SU-DHL-6 (cell line): ENCODE measurements at regions not wholly inside any gene's neighbourhood (a gene's known extent, or its start where the extent isn't known, plus 50 kb on each side); places are given as distances from the start of the nearest gene placed in this dataset.

Source experiments
- H2AFZ ChIP-seq: fragments of 200-600 bp; sonication (generic); 2 replicates; pipeline ENCODE4 v1.6.1; 2014; ENCODE audit warnings: low read depth, mild to moderate bottlenecking, moderate library complexity, mixed read lengths, antibody characterized with exemption, low read length; ENCODE audit not compliant: severe bottlenecking
- H3F3A ChIP-seq: fragments of 200-600 bp; shearing (Covaris generic); 2 replicates; pipeline ENCODE4 v1.6.0; 2016; ENCODE audit warnings: antibody characterized with exemption, mild to moderate bottlenecking; ENCODE audit not compliant: insufficient read depth
- H3K27ac ChIP-seq: fragments of 200-600 bp; sonication (generic); 2 replicates; pipeline ENCODE4 v1.5.1; 2016; ENCODE audit warnings: low read depth, mild to moderate bottlenecking, low read length, moderate library complexity, mixed read lengths
- H3K27me3 ChIP-seq: fragments of 200-600 bp; sonication (generic), shearing (Covaris generic); 2 replicates; pipeline ENCODE4 v1.6.0; 2014; ENCODE audit warnings: mild to moderate bottlenecking, low read length
- H3K36me3 ChIP-seq: fragments of 200-600 bp; sonication (generic); 2 replicates; pipeline ENCODE4 v1.6.1; 2014; ENCODE audit warnings: mild to moderate bottlenecking, low read length, mixed read lengths
- H3K4me2 ChIP-seq: fragments of 300-600, 200-600 bp; shearing (Covaris generic), sonication (generic); 2 replicates; pipeline ENCODE4 v1.6.0; 2014; ENCODE audit warnings: low read length, low read depth, mild to moderate bottlenecking; ENCODE audit not compliant: poor library complexity, severe bottlenecking
- H3K4me3 ChIP-seq: fragments of 200-600 bp; sonication (generic); 2 replicates; pipeline ENCODE4 v1.5.1; 2014; ENCODE audit warnings: antibody characterized with exemption, low read length, mild to moderate bottlenecking, mixed read lengths; ENCODE audit not compliant: insufficient read depth, poor library complexity, severe bottlenecking
- H3K79me2 ChIP-seq: fragments of 200-600 bp; sonication (generic); 2 replicates; pipeline ENCODE4 v1.6.1; 2014; ENCODE audit warnings: mild to moderate bottlenecking, low read length, moderate library complexity; ENCODE audit not compliant: insufficient read depth
- H3K9ac ChIP-seq: fragments of 200-600 bp; sonication (generic); 2 replicates; pipeline ENCODE4 v1.7.0; 2014; ENCODE audit warnings: mild to moderate bottlenecking, low read length
- H3K9me2 ChIP-seq: fragments of 200-600 bp; sonication (generic); replicated peaks from 2 replicates; pipeline ENCODE4 v1.6.1; 2014; ENCODE audit warnings: low read length; ENCODE audit not compliant: insufficient read depth
- H3K9me3 ChIP-seq: fragments of 200-600 bp; sonication (generic); 2 replicates; pipeline ENCODE4 v1.6.1; 2014; ENCODE audit warnings: low read length, mixed read lengths; ENCODE audit not compliant: insufficient read depth
- H4K20me1 ChIP-seq: fragments of 200-600 bp; sonication (generic); 2 replicates; pipeline ENCODE4 v1.6.1; 2014; ENCODE audit warnings: low read depth, mild to moderate bottlenecking, antibody characterized with exemption, low read length, moderate library complexity, mixed read lengths
- CTCF ChIP-seq: fragments of 200-600 bp; sonication (generic); IDR thresholded peaks from one replicate; pipeline ENCODE4 v1.5.1; 2017; ENCODE audit warnings: antibody characterized with exemption, mild to moderate bottlenecking, low read length, moderate library complexity; ENCODE audit not compliant: insufficient read depth, poor library complexity, severe bottlenecking
- EZH2phosphoT487 ChIP-seq: fragments of 200-600 bp; sonication (generic), shearing (Covaris generic); conservative IDR thresholded peaks from 2 replicates; pipeline ENCODE4 v1.6.1; 2018; ENCODE audit warnings: mild to moderate bottlenecking, antibody characterized with exemption, low read length, moderate library complexity, mixed read lengths

GRCh38 chr3:88987776-88988175 is 119.6 kb upstream of the EPHA3 start:
- H3K4me3 ChIP-seq: no peak overlapping the region
- no peak overlapping the region for H3K9ac ChIP-seq

GRCh38 chr3:88988906-88989305 is 118.5 kb upstream of the EPHA3 start:
- no peak overlapping the region for H3K4me3 ChIP-seq
- no peak overlapping the region for H3K27ac ChIP-seq
- no peak overlapping the region for H2AFZ ChIP-seq
- H3K4me2 ChIP-seq: no peak overlapping the region
- TF ChIP-seq EZH2phosphoT487: no peak
- TF ChIP-seq CTCF: no peak
- no peaks in the 10 kb centered on the region for H3K9me3 ChIP-seq
- no peaks in the 10 kb centered on the region for H3K27me3 ChIP-seq
- H3K79me2 ChIP-seq: no peaks in the 10 kb centered on the region
- H3K36me3 ChIP-seq: no peaks in the 10 kb centered on the region
- no peaks in the 10 kb centered on the region for H3F3A ChIP-seq
- no peaks in the 10 kb centered on the region for H4K20me1 ChIP-seq
- H3K9me2 ChIP-seq: no peaks in the 10 kb centered on the region
- no peak overlapping the region for H3K9ac ChIP-seq

More at GRCh38 chr3:88987776-88988175, 119.6 kb upstream of the EPHA3 start:
- H3K79me2 ChIP-seq: no peaks in the 10 kb centered on the region
- no peaks in the 10 kb centered on the region for H3K36me3 ChIP-seq
- H2AFZ ChIP-seq: no peak overlapping the region
- no peaks in the 10 kb centered on the region for H4K20me1 ChIP-seq
- H3K4me2 ChIP-seq: no peak overlapping the region
- no peaks in the 10 kb centered on the region for H3K9me2 ChIP-seq
- no peaks in the 10 kb centered on the region for H3K9me3 ChIP-seq
- H3K27me3 ChIP-seq: no peaks in the 10 kb centered on the region
- TF ChIP-seq EZH2phosphoT487: no peak
- TF ChIP-seq CTCF: no peak
- H3K27ac ChIP-seq: no peak overlapping the region
- no peaks in the 10 kb centered on the region for H3F3A ChIP-seq

GRCh38 chr3:88991496-88991895 is 115.9 kb upstream of the EPHA3 start:
- no peak overlapping the region for H3K4me3 ChIP-seq
- no peaks in the 10 kb centered on the region for H4K20me1 ChIP-seq
- H3K9me2 ChIP-seq: no peaks in the 10 kb centered on the region
- H3K9me3 ChIP-seq: no peaks in the 10 kb centered on the region
- TF ChIP-seq EZH2phosphoT487: no peak
- no peak for TF ChIP-seq CTCF
- H3K27me3 ChIP-seq: no peaks in the 10 kb centered on the region
- H3F3A ChIP-seq: no peaks in the 10 kb centered on the region
- H3K36me3 ChIP-seq: no peaks in the 10 kb centered on the region
- no peak overlapping the region for H3K4me2 ChIP-seq
- no peak overlapping the region for H2AFZ ChIP-seq
- H3K79me2 ChIP-seq: no peaks in the 10 kb centered on the region
- H3K9ac ChIP-seq: no peak overlapping the region
- no peak overlapping the region for H3K27ac ChIP-seq

DNA sequence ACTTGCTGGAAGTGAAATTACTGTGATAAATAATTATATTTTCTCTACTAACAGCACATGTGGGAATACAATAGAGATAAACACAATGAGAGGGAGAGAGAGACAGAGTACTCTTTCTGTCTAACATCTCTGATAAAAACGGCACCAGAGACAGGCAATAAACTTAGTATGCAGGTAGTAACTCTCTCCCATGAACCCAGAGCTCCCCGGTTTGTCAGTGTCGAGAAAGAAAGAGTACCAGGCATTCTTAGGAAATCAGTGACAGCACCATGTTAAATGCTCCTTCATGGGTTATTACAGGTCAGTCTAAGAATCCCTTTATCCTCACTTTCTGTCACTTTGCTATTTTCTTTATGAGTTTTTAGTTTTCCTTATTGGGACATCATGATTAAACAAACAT is 110.7 kb upstream of the EPHA3 start:
- no peaks in the 10 kb centered on the region for H3K79me2 ChIP-seq
- TF ChIP-seq CTCF (no peak), EZH2phosphoT487 (no peak)
- no peaks in the 10 kb centered on the region for H3K36me3 ChIP-seq
- H3K9me3 ChIP-seq: no peaks in the 10 kb centered on the region
- H3F3A ChIP-seq: no peaks in the 10 kb centered on the region
- no peak overlapping the region for H3K27ac ChIP-seq
- H2AFZ ChIP-seq: no peak overlapping the region
- H3K4me3 ChIP-seq: no peak overlapping the region
- H3K9ac ChIP-seq: no peak overlapping the region
- no peaks in the 10 kb centered on the region for H3K9me2 ChIP-seq
- no peaks in the 10 kb centered on the region for H3K27me3 ChIP-seq
- no peaks in the 10 kb centered on the region for H4K20me1 ChIP-seq
- H3K4me2 ChIP-seq: no peak overlapping the region
